ENCODE measurements at regions not wholly inside any gene's neighbourhood (a gene's known extent, or its start where the extent isn't known, plus 50 kb on each side); places are given as distances from the start of the nearest gene placed in this dataset.

DNA sequence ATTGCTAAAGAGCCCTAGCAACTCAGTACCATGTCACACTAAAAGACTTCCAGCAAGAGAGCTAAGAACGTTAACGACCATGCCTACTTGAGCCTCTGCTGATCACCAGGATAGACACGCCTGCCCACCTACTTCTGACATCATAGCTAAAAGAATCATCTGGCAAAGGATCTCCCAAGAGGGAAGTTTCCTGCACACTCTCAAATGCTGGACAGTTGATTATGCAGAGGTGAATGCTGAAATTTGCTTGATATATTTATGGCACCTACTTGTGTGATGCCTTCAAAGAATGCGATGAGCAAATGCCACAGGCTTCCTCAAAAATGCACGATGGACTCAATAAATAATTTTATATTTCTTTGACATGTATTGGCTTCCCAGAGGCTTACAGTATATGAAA, 113.6 kb downstream of the GALC start:
- no peak for TF ChIP-seq EZH2 (IDR thresholded peaks at IDR 0.05; ENCODE audit: borderline replicate concordance, low read depth, low read length, poor library complexity, severe bottlenecking)
- TF ChIP-seq, protein P1, sequence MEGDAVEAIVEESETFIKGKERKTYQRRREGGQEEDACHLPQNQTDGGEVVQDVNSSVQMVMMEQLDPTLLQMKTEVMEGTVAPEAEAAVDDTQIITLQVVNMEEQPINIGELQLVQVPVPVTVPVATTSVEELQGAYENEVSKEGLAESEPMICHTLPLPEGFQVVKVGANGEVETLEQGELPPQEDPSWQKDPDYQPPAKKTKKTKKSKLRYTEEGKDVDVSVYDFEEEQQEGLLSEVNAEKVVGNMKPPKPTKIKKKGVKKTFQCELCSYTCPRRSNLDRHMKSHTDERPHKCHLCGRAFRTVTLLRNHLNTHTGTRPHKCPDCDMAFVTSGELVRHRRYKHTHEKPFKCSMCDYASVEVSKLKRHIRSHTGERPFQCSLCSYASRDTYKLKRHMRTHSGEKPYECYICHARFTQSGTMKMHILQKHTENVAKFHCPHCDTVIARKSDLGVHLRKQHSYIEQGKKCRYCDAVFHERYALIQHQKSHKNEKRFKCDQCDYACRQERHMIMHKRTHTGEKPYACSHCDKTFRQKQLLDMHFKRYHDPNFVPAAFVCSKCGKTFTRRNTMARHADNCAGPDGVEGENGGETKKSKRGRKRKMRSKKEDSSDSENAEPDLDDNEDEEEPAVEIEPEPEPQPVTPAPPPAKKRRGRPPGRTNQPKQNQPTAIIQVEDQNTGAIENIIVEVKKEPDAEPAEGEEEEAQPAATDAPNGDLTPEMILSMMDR (conservative IDR thresholded peaks at IDR 0.05; ENCODE audit: low read depth, low read length): no peak
